ENCODE measurements at regions not wholly inside any gene's neighbourhood (a gene's known extent, or its start where the extent isn't known, plus 50 kb on each side); places are given as distances from the start of the nearest gene placed in this dataset.

DNA sequence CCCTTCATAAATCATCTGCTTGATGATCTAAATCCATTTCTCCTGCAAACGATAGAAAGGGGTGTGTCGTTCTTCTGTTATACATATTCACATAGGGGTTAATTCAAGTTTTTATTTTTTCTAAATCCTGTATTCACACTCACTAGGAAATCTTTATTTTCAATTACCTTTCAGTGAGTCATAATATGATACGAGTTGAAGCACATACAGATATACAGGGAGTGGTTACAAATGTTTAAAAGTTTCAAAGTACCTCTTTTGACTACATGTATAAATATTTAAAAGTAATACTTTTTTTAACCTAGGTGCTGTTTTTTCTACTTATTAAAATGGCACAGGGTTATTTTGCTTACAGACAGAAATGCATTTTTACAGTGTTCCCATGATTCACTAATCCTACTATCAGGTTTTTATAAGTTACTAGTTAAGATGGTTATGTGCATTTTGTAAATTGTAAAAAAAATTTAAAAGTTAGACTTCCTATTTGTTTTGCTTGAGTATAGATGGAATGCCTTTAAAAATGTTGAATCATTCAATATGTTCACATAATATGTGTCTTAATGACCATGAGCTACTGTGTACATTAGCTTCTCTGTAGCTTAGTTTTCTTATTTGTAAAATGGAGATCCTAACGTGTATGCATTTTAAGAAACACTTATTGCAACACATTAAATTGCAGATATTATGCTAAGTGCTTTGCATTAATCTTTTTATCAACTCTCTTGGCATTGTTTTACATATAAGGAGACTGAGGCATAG, 1378.1 kb downstream of the DSC3 start:
- Histone ChIP-seq H3K27ac (no peak overlapping the region), H3K27me3 (no peaks in the 10 kb centered on the region), H3K36me3 (no peaks in the 10 kb centered on the region), H3K9me3 (no peaks in the 10 kb centered on the region), H3K4me1 (no peaks in the 10 kb centered on the region), H3K9ac (ENCODE audit: low read depth in 2 of 2, low read length in 2 of 2) (no peak overlapping the region), H3K4me3 (no peak overlapping the region)
- intact Hi-C loops (cut with DNase I): no loop called here
- TF ChIP-seq, protein P1, sequence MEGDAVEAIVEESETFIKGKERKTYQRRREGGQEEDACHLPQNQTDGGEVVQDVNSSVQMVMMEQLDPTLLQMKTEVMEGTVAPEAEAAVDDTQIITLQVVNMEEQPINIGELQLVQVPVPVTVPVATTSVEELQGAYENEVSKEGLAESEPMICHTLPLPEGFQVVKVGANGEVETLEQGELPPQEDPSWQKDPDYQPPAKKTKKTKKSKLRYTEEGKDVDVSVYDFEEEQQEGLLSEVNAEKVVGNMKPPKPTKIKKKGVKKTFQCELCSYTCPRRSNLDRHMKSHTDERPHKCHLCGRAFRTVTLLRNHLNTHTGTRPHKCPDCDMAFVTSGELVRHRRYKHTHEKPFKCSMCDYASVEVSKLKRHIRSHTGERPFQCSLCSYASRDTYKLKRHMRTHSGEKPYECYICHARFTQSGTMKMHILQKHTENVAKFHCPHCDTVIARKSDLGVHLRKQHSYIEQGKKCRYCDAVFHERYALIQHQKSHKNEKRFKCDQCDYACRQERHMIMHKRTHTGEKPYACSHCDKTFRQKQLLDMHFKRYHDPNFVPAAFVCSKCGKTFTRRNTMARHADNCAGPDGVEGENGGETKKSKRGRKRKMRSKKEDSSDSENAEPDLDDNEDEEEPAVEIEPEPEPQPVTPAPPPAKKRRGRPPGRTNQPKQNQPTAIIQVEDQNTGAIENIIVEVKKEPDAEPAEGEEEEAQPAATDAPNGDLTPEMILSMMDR (IDR thresholded peaks at IDR 0.05): no peak
- DNase-seq: no peak

DNA sequence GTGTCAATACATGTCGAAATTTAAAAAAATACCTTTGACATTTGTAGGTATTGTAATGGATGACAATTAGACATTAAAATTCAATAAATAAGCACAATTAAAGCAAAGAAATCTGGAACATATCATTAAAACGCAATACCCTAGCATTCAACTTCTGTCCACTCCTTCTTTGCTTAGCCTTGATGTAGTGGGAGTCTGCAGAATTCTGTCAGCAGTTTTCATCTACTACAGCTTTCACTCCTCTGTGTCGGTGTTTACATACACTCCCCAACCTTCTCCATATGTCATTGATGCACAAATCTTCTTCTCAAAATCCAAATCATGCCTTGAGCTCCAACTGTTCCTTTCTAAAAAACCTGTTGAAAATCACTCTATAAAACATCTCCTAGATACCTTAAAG, 1380.6 kb downstream of the DSC3 start:
- TF ChIP-seq, protein P1 (IDR thresholded peaks at IDR 0.05): no peak
- DNase-seq: no peak
- no peak overlapping the region for H3K9ac ChIP-seq (ENCODE audit: low read depth in 2 of 2, low read length in 2 of 2)
- H3K27ac ChIP-seq: no peak overlapping the region
- no peaks in the 10 kb centered on the region for H3K27me3 ChIP-seq
- no peaks in the 10 kb centered on the region for H3K9me3 ChIP-seq
- intact Hi-C loops (cut with DNase I): no loop called here
- H3K4me3 ChIP-seq: no peak overlapping the region
- H3K36me3 ChIP-seq: no peaks in the 10 kb centered on the region
- H3K4me1 ChIP-seq: no peaks in the 10 kb centered on the region

DNA sequence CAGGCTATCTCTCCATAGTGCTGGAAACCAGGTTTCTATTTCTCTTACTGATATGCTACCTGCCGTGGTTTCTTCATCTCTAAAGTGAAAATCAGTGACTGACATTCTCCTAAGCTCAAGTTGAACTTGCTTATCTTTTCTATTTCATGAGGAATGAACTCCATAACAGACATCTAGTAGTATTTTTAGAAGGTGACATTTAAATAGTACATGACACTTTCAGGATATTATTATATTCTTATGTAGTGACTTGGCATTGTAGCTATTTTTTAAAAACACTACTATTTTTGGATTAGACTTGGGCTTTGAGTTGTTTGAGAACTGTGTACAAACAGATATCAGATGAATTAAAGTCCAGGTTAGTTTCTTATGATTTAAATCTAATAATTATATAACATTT, 1381.8 kb downstream of the DSC3 start:
- H3K36me3 ChIP-seq: no peaks in the 10 kb centered on the region
- no peak for DNase-seq
- TF ChIP-seq, protein P1 (IDR thresholded peaks at IDR 0.05): no peak
- no peaks in the 10 kb centered on the region for H3K27me3 ChIP-seq
- H3K9ac ChIP-seq (ENCODE audit: low read depth in 2 of 2, low read length in 2 of 2): no peak overlapping the region
- no peak overlapping the region for H3K27ac ChIP-seq
- H3K4me1 ChIP-seq: no peaks in the 10 kb centered on the region
- H3K4me3 ChIP-seq: no peak overlapping the region
- intact Hi-C loops (cut with DNase I): no loop called here
- no peaks in the 10 kb centered on the region for H3K9me3 ChIP-seq

DNA sequence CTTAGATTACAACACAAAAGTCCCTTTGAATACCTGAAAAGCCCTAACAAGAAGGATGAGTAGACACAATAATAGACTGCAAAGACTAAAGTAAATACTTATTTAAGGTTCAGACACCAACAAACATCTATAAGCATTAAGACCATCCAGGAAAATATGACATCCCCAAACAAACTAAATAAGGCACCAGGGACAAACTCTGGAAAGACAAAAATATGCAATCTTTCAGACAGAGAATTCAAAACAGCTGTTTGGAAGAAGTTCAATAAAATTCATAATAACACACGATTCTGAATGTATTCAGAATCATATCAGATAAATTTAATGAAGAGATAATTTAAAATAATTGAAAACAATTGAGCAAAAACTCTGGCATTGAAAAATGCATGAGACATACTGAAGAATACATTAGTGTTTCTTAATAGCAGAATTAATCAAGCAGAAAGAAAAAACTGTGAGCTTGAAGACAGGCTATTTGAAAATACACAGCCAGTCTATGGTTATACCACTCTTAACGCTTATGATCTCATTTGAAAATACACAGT, 1388.8 kb downstream of the DSC3 start:
- H3K27ac ChIP-seq: no peak overlapping the region
- TF ChIP-seq, protein P1 (IDR thresholded peaks at IDR 0.05): no peak
- no peaks in the 10 kb centered on the region for H3K27me3 ChIP-seq
- no peaks in the 10 kb centered on the region for H3K9me3 ChIP-seq
- no peak overlapping the region for H3K9ac ChIP-seq (ENCODE audit: low read depth in 2 of 2, low read length in 2 of 2)
- intact Hi-C loops (cut with DNase I): no loop called here
- H3K4me1 ChIP-seq: no peaks in the 10 kb centered on the region
- H3K4me3 ChIP-seq: no peak overlapping the region
- H3K36me3 ChIP-seq: no peaks in the 10 kb centered on the region
- no peak for DNase-seq

DNA sequence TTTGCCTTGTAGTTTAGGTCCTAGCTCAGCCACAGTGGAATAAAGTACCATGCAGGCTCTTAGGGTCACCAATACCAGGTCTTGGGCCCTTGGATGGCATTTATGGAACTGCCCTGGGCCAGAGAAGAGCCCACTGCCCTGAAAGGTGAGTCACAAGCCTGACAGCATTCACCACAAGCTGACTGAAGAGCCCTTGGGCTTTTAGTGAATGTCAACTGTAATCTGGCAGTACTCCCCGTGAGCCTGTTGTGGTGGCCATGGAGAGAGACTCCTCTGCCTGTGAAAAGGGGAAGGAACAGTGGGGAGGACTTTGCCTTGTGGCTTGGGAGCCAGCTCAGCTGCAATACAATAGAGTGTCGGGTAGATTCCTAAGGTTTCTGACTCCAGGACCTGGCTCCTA, 1389.7 kb downstream of the DSC3 start:
- Histone ChIP-seq H3K9me3 (no peaks in the 10 kb centered on the region), H3K36me3 (no peaks in the 10 kb centered on the region)

More for the DNA sequence above, 1389.7 kb downstream of the DSC3 start:
- no peaks in the 10 kb centered on the region for H3K27me3 ChIP-seq
- H3K9ac ChIP-seq (ENCODE audit: low read depth in 2 of 2, low read length in 2 of 2): no peak overlapping the region
- no peaks in the 10 kb centered on the region for H3K4me1 ChIP-seq
- H3K4me3 ChIP-seq: no peak overlapping the region
- TF ChIP-seq, protein P1 (IDR thresholded peaks at IDR 0.05): no peak
- no peak overlapping the region for H3K27ac ChIP-seq
- DNase-seq: no peak
- intact Hi-C loops (cut with DNase I): no loop called here

Measured in colonic mucosa (tissue), 4 donors.